GM23248 (cell line): ENCODE measurements at regions not wholly inside any gene's neighbourhood (a gene's known extent, or its start where the extent isn't known, plus 50 kb on each side); places are given as distances from the start of the nearest gene placed in this dataset.

Experiments
- EZH2 ChIP-seq: fragments of 200-600 bp; sonication (generic); IDR thresholded peaks from 2 replicates; pipeline ENCODE4 v1.6.1; 2018; ENCODE audit warnings: antibody characterized with exemption, mild to moderate bottlenecking; ENCODE audit not compliant: insufficient read depth, poor library complexity, severe bottlenecking
- EZH2phosphoT487 ChIP-seq: fragments of 200-600 bp; sonication (generic); IDR thresholded peaks from 2 replicates; pipeline ENCODE4 v1.6.1; 2018; ENCODE audit warnings: antibody characterized with exemption, moderate library complexity, mild to moderate bottlenecking, low read depth; ENCODE audit not compliant: insufficient read depth

DNA sequence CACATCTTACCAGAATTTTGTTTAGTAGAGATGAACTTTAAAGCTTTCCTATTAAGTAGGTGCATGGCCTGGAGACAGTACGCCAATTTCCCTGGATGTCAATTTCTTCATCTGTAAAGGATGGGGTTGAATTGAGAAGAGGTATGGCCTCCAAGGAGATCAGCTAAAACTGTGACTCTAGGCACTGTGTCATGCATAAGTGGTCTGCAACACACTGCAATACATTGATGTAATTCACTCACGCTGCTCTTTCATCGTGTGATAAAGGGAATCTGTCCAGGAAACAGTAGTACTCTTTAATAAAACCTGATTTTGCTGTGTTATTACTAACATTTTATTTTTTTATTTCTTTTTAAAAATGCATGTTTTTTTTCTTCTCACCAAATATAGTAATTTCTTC is 795.8 kb downstream of the DIAPH3 start:
- TF ChIP-seq EZH2phosphoT487 = no peak
- no peak for TF ChIP-seq EZH2
